HG02973 (cell line): ENCODE measurements at regions not wholly inside any gene's neighbourhood (a gene's known extent, or its start where the extent isn't known, plus 50 kb on each side); places are given as distances from the start of the nearest gene placed in this dataset.

Experiments used
- ATAC-seq: cut with Tn5 transposase; IDR thresholded peaks from one replicate; pipeline ENCODE4 v1.9.1; 2021; ENCODE audit warnings: moderate library complexity; ENCODE audit not compliant: unreplicated experiment

DNA sequence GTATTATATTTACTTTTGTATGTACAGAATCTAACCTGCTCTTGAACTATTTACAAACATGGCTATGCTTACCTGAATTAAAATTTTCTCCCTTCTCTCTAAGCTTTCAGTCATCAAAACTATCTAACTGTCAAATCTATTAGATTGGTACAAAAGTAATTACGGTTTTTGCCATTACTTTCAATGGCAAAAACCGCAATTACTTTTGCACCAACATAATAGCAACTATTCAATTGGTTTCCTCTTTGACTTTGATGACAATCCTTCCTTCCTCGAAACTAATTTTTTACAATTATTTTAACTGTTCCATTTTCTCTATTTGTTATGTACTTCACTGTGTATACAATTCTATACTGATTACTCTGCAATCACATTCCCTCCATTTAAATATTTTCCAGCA is 1019.4 kb upstream of the CDH2 start:
- ATAC-seq: no peak

- ATAC-seq: no peak
Measured at GRCh38 chr18:29191263-29191662, 1014.3 kb upstream of the CDH2 start.

- peak; percentile 93 for ATAC-seq
Measured at GRCh38 chr18:29188760-29189159, 1011.8 kb upstream of the CDH2 start.

DNA sequence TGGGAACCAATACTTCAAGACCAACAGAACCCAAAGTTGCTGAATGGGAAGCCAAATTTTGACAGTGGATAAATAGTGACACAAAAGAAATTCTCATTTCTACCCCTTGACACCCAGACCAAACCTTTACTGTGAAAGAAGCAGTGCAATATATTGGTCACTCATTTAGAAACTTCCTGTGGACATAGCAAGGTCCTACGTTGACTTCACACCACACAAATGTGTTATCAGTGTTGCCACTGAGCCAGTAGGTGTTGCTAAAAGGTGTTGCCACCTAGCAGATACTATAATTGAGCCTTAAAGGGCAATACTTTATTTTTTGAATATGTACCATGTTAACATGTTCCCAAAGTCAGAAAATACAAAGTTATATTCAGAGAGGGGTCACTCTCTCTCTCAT is 1008.9 kb upstream of the CDH2 start:
- ATAC-seq: no peak

DNA sequence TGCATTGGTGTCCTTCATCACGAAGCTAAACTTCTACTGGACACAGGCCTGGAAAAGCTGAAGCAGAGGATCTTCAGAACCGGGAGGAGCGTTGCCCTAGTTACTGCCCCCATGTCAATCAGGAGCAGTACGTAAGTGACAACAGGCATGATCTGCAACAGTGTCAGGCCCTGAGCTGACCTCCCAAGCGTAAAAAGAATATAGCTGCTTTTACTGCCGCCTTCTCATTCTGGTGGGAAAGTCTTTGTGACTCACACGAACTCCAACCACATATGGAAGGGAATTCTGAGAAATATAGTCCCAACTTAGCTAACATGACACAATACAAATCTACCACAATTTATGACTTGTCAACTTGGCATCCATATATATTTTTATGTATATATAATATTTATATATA is 1007.7 kb upstream of the CDH2 start:
- no peak for ATAC-seq

- no peak for ATAC-seq
Measured at GRCh38 chr18:29181151-29181901, 1004.4 kb upstream of the CDH2 start.

GRCh38 chr18:29176681-29177080 is 999.8 kb upstream of the CDH2 start:
- ATAC-seq: no peak

- no peak for ATAC-seq
Measured at GRCh38 chr18:29174891-29175290, 998.0 kb upstream of the CDH2 start.

DNA sequence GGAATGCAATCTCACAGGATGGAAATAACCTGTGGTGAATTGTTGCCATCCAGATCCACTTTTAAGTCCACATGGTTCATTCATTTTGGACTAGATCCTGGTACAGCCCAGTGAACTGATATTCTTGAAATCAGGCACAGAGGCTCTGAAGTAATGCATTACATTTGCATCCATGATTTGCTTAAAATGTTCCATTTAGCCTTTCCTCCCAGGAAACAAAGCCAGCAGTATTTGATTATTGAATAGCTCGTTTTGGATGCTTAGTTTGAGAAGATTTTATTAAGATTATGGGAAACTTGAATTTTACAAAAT is 995.8 kb upstream of the CDH2 start:
- no peak for ATAC-seq

GRCh38 chr18:29171892-29172755 is 995.2 kb upstream of the CDH2 start:
- ATAC-seq: no peak

DNA sequence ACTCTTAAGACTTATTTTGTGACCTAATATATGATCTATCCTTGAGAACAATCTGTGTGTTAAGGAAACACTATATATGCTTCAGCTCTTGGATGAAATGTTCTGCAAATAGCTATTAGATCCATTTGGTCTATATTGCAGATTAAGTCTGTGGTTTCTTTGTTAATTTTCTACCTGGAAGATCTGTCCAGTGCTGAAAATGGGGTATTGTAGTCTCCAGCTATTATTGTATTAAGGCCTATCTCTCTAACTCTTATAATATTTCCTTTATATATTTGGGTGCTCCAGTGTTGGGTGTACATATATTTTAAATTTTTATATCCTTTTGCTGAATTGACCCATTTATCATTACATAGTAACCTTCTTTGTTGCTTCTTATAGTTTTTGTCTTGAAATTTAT is 992.7 kb upstream of the CDH2 start:
- ATAC-seq: no peak

GRCh38 chr18:29164993-29165599 is 988.2 kb upstream of the CDH2 start:
- no peak for ATAC-seq

GRCh38 chr18:29164020-29164706 is 987.2 kb upstream of the CDH2 start:
- no peak for ATAC-seq

DNA sequence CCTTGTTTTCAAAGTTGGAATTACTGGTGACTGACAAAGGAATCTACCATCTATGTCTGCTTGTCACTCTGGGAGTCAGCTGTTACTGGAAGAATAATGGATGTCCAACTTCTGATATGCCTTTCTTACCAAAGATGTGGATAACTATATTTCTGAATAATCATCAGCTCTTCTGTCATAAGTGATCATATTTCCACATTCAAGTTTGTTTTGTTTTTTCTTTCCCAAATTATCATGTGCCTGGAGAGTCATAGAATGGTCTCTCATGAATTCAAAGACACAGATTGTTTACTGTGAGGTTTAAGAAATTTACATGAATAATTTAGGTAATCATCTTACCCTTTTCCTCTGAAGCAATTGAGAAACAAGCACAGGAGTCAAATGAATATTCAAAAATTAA is 986.7 kb upstream of the CDH2 start:
- no peak for ATAC-seq

DNA sequence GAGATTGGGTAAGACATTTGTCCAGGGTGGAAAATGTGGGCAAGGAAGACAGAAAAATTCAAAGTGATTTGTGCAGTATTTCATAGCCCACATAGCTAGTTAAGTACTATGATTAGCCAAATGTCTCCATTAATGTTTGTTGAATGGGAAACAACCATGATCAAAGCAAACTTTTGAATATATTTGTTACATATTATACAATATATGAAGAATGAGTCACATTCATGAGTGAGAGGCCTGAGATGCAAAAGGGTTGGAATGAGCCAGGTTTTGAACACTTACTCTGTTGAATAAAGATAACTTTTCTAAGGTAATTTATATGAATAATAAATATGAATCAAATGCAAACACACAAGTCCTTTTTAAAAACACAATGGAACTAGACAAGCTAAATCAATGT is 984.5 kb upstream of the CDH2 start:
- no peak for ATAC-seq

GRCh38 chr18:29160170-29160569 is 983.2 kb upstream of the CDH2 start:
- no peak for ATAC-seq

DNA sequence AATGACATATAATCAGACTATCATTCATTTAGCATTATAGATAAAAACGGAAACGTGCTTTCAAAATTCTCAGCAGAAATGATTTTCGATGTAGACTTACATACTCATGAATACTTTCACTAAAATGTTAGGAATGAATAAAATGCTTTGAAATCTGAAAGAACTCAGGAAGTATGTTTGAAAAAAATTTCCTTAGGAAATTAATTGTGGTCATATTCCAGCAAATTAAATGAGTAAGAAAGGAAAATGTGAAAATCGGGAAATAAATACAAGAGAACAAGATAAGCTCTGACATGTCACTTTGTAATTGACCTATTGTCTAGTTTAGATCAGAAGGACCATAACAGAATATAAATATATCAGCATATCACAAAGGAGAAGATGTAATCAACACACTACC is 981.0 kb upstream of the CDH2 start:
- ATAC-seq: no peak

DNA sequence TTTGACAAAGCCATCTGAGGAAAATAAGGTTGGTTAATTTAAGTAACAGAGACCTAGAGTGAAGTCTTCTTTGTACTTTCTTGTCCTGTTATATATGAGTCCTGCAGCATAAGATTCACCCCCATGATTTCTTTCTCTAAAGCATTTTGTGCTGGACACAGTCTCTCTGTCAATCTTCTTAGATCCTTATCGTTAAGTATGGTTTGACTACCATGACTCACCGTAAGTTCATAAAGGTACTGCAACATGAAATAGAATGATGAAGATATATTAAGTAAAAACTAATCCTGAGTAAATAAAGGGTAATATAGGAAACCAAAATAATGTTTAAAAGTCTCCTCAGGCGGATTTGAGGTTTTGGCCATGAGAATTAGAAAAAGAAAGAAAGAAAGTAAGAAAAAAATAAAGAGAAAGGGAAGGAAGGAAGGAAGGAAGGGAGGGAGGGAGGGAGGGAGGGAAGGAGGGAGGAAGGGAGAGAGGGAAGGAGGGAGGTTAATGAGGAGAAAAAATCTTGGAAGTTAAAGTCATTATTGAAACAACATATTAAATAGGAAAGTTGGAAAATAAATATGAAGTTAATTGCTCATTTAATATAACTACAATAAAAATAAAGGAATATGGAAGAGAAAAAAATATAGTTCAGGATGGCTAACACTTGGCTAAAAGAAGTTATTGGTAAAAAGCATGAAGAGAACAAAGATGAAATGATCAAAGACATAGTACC is 980.3 kb upstream of the CDH2 start:
- no peak for ATAC-seq

GRCh38 chr18:29156531-29156930 is 979.6 kb upstream of the CDH2 start:
- ATAC-seq: no peak

GRCh38 chr18:29154758-29155725 is 978.1 kb upstream of the CDH2 start:
- ATAC-seq: no peak
